ENCODE measurements at regions not wholly inside any gene's neighbourhood (a gene's known extent, or its start where the extent isn't known, plus 50 kb on each side); places are given as distances from the start of the nearest gene placed in this dataset.

DNA sequence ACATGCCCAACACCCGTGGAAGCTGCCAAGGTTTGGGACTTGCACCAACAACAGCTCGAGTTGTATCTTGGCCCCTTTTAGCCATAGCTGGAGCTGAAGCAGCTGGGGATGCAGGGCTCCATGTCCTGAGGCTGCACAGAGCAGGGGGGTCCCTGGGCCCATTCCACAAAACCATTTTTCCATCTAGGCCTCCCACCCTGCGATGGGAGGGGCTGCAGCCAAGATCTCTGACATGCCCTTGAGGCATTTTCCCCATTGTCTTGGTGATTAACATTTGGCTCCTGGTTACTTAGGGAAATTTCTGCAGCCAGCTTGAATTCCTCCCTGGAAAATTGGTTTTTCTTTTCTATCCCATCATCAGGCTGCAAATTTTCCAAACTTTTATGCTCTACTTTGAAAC lies 637.8 kb upstream of the VSTM2A start:
- H4K91ac ChIP-seq (ENCODE audit: insufficient read depth, low read depth, low read length) = no peak overlapping the region
- no peak for ATAC-seq (ENCODE audit: low read depth)
- no TSS peak for BruUV-seq (replicated peaks)

More for the DNA sequence above, 637.8 kb upstream of the VSTM2A start:
- Histone ChIP-seq H3K4me3 (ENCODE audit: insufficient read depth, low read depth, low read length) (no peak overlapping the region), H3K79me1 (ENCODE audit: low read depth in 1 of 2, low read length in 2 of 2) (no peaks in the 10 kb centered on the region), H4K8ac (ENCODE audit: low read depth in 2 of 2, low read length in 2 of 2) (no peak overlapping the region), H3K9me1 (ENCODE audit: insufficient read depth, low read length) (no peaks in the 10 kb centered on the region), H2BK5ac (ENCODE audit: low read depth, low read length, poor library complexity, severe bottlenecking) (no peak overlapping the region), H2BK15ac (ENCODE audit: low read depth, low read length) (no peak overlapping the region), H4K5ac (ENCODE audit: low read depth, low read length) (no peak overlapping the region), H3K4me2 (ENCODE audit: low read depth, low read length) (no peak overlapping the region), H2AK5ac (ENCODE audit: low read depth, low read length) (no peak overlapping the region), H3K9me3 (ENCODE audit: control insufficient read depth, insufficient read depth, low read length) (peaks cover 12% of the 10 kb centered on the region), H3K4ac (ENCODE audit: low read depth, low read length) (no peak overlapping the region), H2BK120ac (ENCODE audit: low read depth, low read length) (no peak overlapping the region), H3K27me3 (ENCODE audit: control insufficient read depth, insufficient read depth, low read length) (no peaks in the 10 kb centered on the region), H3K9ac (ENCODE audit: low read depth, low read length) (no peak overlapping the region), H3K23ac (ENCODE audit: low read depth, low read length) (no peak overlapping the region), H2BK20ac (ENCODE audit: low read depth, low read length) (no peak overlapping the region), H2AFZ (replicated peaks; ENCODE audit: low read length, poor library complexity) (no peak overlapping the region), H3K36me3 (ENCODE audit: control insufficient read depth, insufficient read depth, low read length) (no peaks in the 10 kb centered on the region), H3K4me1 (ENCODE audit: control insufficient read depth, insufficient read depth, low read length) (no peaks in the 10 kb centered on the region), H2AK9ac (replicated peaks; ENCODE audit: low read depth, low read length, poor library complexity) (no peak overlapping the region), H4K20me1 (ENCODE audit: insufficient read depth, low read length) (no peaks in the 10 kb centered on the region), H3K18ac (ENCODE audit: low read depth, low read length) (no peak overlapping the region), H3K56ac (ENCODE audit: extremely low read depth, insufficient read depth, low read length) (no peak overlapping the region), H3K14ac (replicated peaks; ENCODE audit: low read depth, low read length) (no peak overlapping the region), H3K27ac (ENCODE audit: insufficient read depth, low read length) (no peak overlapping the region)
- 0% methylated on average over 1 of the region's 3 CpGs; no CpG with 5 or more reads in 1 of the 2 experiments for WGBS, 2 experiments (ENCODE audit: extremely low coverage in 2 of 2, insufficient read length in 1 of 2)
- intact Hi-C loops (cut with micrococcal nuclease) (no loop called here), dilution Hi-C loops (cut with HindIII; ENCODE audit: low sequenced_read_pairs, unreplicated experiment) (no loop called here), in situ Hi-C loops (cut with MboI; ENCODE audit: low sequenced_read_pairs) (no loop called here)
- ChIA-PET CTCF (no interaction called here), POLR2A (ENCODE audit: unreplicated experiment) (no interaction called here)
- TF ChIP-seq, protein P1, sequence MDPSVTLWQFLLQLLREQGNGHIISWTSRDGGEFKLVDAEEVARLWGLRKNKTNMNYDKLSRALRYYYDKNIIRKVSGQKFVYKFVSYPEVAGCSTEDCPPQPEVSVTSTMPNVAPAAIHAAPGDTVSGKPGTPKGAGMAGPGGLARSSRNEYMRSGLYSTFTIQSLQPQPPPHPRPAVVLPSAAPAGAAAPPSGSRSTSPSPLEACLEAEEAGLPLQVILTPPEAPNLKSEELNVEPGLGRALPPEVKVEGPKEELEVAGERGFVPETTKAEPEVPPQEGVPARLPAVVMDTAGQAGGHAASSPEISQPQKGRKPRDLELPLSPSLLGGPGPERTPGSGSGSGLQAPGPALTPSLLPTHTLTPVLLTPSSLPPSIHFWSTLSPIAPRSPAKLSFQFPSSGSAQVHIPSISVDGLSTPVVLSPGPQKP (IDR thresholded peaks at IDR 0.05; ENCODE audit: borderline replicate concordance, low read depth, low read length) = no peak
- TF ChIP-seq POLR2A (IDR thresholded peaks at IDR 0.05; ENCODE audit: low read depth, low read length) = no peak
- TF ChIP-seq RFX5 (IDR thresholded peaks at IDR 0.05; ENCODE audit: low read depth, low read length) = no peak
- TF ChIP-seq USF2 (IDR thresholded peaks at IDR 0.05; ENCODE audit: low read depth, low read length) = no peak
- no peak for TF ChIP-seq SMC3 (IDR thresholded peaks at IDR 0.05; ENCODE audit: low read depth, low read length)
- no peak for TF ChIP-seq CHD1 (IDR thresholded peaks at IDR 0.05; ENCODE audit: low read depth, low read length)
- no peak for TF ChIP-seq BHLHE40 (IDR thresholded peaks at IDR 0.05; ENCODE audit: low read depth, low read length)
- no peak for TF ChIP-seq FOS (IDR thresholded peaks at IDR 0.05; ENCODE audit: low read depth, low read length)
- TF ChIP-seq MAFK (IDR thresholded peaks at IDR 0.05; ENCODE audit: low read depth, low read length) = no peak
- DNase-seq = no peak
